NCI-H345 (cell line): ENCODE measurements at regions not wholly inside any gene's neighbourhood (a gene's known extent, or its start where the extent isn't known, plus 50 kb on each side); places are given as distances from the start of the nearest gene placed in this dataset.

ENCODE experiments used
- DNase-seq: peaks from one replicate; lab custom pipeline; 2025; lab: John Stamatoyannopoulos, UW

GRCh38 chr4:41390661-41391060, 133.9 kb downstream of the UCHL1 start:
- DNase-seq = no peak

- DNase-seq = no peak
These were observed 134.5 kb downstream of the UCHL1 start for GRCh38 chr4:41391271-41391670.

- DNase-seq = no peak
These were observed 137.8 kb downstream of the UCHL1 start for GRCh38 chr4:41394481-41394894.

GRCh38 chr4:41396214-41396613, 139.5 kb downstream of the UCHL1 start:
- DNase-seq = no peak

- DNase-seq = no peak
These were observed 140.1 kb downstream of the UCHL1 start for GRCh38 chr4:41396869-41397268.

GRCh38 chr4:41399231-41399630, 138.7 kb upstream of the LIMCH1 start:
- DNase-seq = no peak

GRCh38 chr4:41400296-41400695, 137.7 kb upstream of the LIMCH1 start:
- no peak for DNase-seq

GRCh38 chr4:41405464-41406112, 132.4 kb upstream of the LIMCH1 start:
- DNase-seq = no peak

GRCh38 chr4:41406113-41406516, 131.8 kb upstream of the LIMCH1 start:
- DNase-seq = no peak

- DNase-seq = no peak
These were observed 129.8 kb upstream of the LIMCH1 start for GRCh38 chr4:41408150-41408549.

GRCh38 chr4:41408859-41409593, 128.9 kb upstream of the LIMCH1 start:
- no peak for DNase-seq

- no peak for DNase-seq
These were observed 128.4 kb upstream of the LIMCH1 start for GRCh38 chr4:41409594-41409895.

GRCh38 chr4:41410049-41410448, 127.9 kb upstream of the LIMCH1 start:
- no peak for DNase-seq

- DNase-seq = no peak
These were observed 124.1 kb upstream of the LIMCH1 start for GRCh38 chr4:41413670-41414411.

- DNase-seq = no peak
These were observed 123.6 kb upstream of the LIMCH1 start for GRCh38 chr4:41414412-41414779.

GRCh38 chr4:41418444-41418843, 119.5 kb upstream of the LIMCH1 start:
- no peak for DNase-seq

- no peak for DNase-seq
These were observed 117.4 kb upstream of the LIMCH1 start for GRCh38 chr4:41420541-41420940.

GRCh38 chr4:41423117-41423516, 114.8 kb upstream of the LIMCH1 start:
- DNase-seq = no peak

GRCh38 chr4:41424522-41424921, 113.4 kb upstream of the LIMCH1 start:
- DNase-seq = no peak

GRCh38 chr4:41425650-41426049, 112.3 kb upstream of the LIMCH1 start:
- DNase-seq = no peak

GRCh38 chr4:41426539-41426938, 111.4 kb upstream of the LIMCH1 start:
- DNase-seq = no peak

- no peak for DNase-seq
These were observed 110.6 kb upstream of the LIMCH1 start for GRCh38 chr4:41427306-41427882.
